ENCODE measurements at regions not wholly inside any gene's neighbourhood (a gene's known extent, or its start where the extent isn't known, plus 50 kb on each side); places are given as distances from the start of the nearest gene placed in this dataset.
"Not testable (repeated sequence)": the region's sequence is repeated elsewhere in the genome, so short reads cannot be mapped to it uniquely, and the experiment has no call there.

- no peak for TF ChIP-seq CTCF (IDR thresholded peaks at IDR 0.05; ENCODE audit: low read depth, low read length)
- DNase-seq (ENCODE audit: extremely low read depth, low read depth), result no peak
Observed at GRCh38 chr7:114181280-114181679, 233.3 kb upstream of the FOXP2 start.

GRCh38 chr7:114180556-114181266 is 233.9 kb upstream of the FOXP2 start:
- no peak for TF ChIP-seq CTCF (IDR thresholded peaks at IDR 0.05; ENCODE audit: low read depth, low read length)
- no peak for DNase-seq (ENCODE audit: extremely low read depth, low read depth)

GRCh38 chr7:114175125-114175524 is 239.5 kb upstream of the FOXP2 start:
- DNase-seq (ENCODE audit: extremely low read depth, low read depth), result no peak
- TF ChIP-seq CTCF (IDR thresholded peaks at IDR 0.05; ENCODE audit: low read depth, low read length), result no peak

- DNase-seq (ENCODE audit: extremely low read depth, low read depth), result no peak
- no peak for TF ChIP-seq CTCF (IDR thresholded peaks at IDR 0.05; ENCODE audit: low read depth, low read length)
Observed at GRCh38 chr7:114173170-114173890, 241.3 kb upstream of the FOXP2 start.

GRCh38 chr7:114169389-114169788 is 245.2 kb upstream of the FOXP2 start:
- not testable (repeated sequence) for DNase-seq (ENCODE audit: extremely low read depth, low read depth)

- DNase-seq (ENCODE audit: extremely low read depth, low read depth), result no peak
- no peak for TF ChIP-seq CTCF (IDR thresholded peaks at IDR 0.05; ENCODE audit: low read depth, low read length)
Observed at GRCh38 chr7:114160925-114161324, 242.1 kb upstream of the PPP1R3A start.

GRCh38 chr7:114158854-114159253 is 240.0 kb upstream of the PPP1R3A start:
- TF ChIP-seq CTCF (IDR thresholded peaks at IDR 0.05; ENCODE audit: low read depth, low read length), result no peak

More at GRCh38 chr7:114158854-114159253, 240.0 kb upstream of the PPP1R3A start:
- no peak for DNase-seq (ENCODE audit: extremely low read depth, low read depth)
